HUES6 (cell line): ENCODE measurements at regions not wholly inside any gene's neighbourhood (a gene's known extent, or its start where the extent isn't known, plus 50 kb on each side); places are given as distances from the start of the nearest gene placed in this dataset.
"Not testable (repeated sequence)": the region's sequence is repeated elsewhere in the genome, so short reads cannot be mapped to it uniquely, and the experiment has no call there.

Experiments used
- H3K27ac ChIP-seq: 2 replicates; pipeline ENCODE4 v1.7.0; 2013; ENCODE audit warnings: low read depth, mild to moderate bottlenecking, low read length, inconsistent platforms
- H3K27me3 ChIP-seq: 2 replicates; pipeline ENCODE4 v1.6.1; 2013; ENCODE audit warnings: low read length; ENCODE audit not compliant: control insufficient read depth, insufficient read depth
- H3K36me3 ChIP-seq: 2 replicates; pipeline ENCODE4 v1.6.1; 2013; ENCODE audit warnings: low read length; ENCODE audit not compliant: control insufficient read depth, insufficient read depth
- H3K4me1 ChIP-seq: 2 replicates; pipeline ENCODE4 v1.6.1; 2013; ENCODE audit warnings: low read length; ENCODE audit not compliant: control insufficient read depth, insufficient read depth
- H3K4me3 ChIP-seq: 2 replicates; pipeline ENCODE4 v1.5.1; 2013; ENCODE audit warnings: low read depth, low read length
- H3K9ac ChIP-seq: one replicate; pipeline ENCODE4 v1.6.1; 2013; ENCODE audit warnings: mild to moderate bottlenecking, low read length
- H3K9me3 ChIP-seq: 2 replicates; pipeline ENCODE4 v1.6.1; 2013; ENCODE audit warnings: low read depth, low read length; ENCODE audit not compliant: control insufficient read depth, insufficient read depth

DNA sequence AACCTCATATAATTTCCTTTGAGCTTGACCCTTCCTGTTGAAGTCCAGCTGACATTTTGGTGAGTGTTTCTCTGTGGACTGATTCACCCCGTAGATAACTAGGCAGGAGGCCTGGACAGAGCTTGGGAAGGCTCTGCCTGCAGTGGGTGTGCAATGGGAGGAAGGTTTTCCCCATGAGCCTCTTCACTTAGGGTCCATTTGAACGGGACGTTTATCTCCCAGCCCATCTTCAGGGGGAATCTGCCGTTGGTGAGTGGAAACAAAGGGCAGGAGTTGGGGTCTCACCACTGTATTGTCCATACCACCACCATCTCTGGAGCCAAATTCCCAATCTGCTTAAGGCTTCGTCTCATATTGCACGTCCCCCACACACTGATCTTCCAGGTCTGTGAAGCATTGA, 825.6 kb upstream of the TPTE start:
- not testable (repeated sequence) for H3K36me3 ChIP-seq, H3K4me1 ChIP-seq, H3K27me3 ChIP-seq, H3K4me3 ChIP-seq, H3K9me3 ChIP-seq, H3K9ac ChIP-seq, H3K27ac ChIP-seq

DNA sequence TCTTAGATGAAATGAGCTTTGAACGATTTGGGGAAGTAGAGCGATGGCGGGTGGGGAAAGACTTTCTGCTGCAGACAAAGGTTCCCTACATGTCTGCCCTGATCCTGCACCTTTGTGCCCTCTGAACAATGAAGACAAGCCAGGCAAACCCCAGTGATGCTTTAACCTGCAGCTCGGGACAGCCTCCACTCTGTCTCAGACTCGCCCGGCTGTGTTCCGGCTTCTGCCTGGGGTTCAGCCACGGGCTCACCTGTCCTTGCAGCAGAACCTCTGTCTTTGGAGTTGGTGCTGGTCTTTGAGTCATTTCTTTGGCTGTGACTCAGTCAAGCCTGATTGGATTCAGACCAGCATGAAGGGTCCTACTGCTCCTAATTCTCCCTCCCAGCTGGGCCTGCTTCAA, 823.6 kb upstream of the TPTE start:
- not testable (repeated sequence) for H3K9me3 ChIP-seq, H3K4me3 ChIP-seq, H3K27ac ChIP-seq, H3K9ac ChIP-seq, H3K36me3 ChIP-seq, H3K4me1 ChIP-seq, H3K27me3 ChIP-seq

GRCh38 chr21:9705016-9705415, 816.4 kb upstream of the TPTE start:
- not testable (repeated sequence) for H3K27ac ChIP-seq, H3K9ac ChIP-seq, H3K4me1 ChIP-seq, H3K36me3 ChIP-seq, H3K27me3 ChIP-seq, H3K4me3 ChIP-seq, H3K9me3 ChIP-seq

- H3K36me3 ChIP-seq, H3K27me3 ChIP-seq, H3K4me1 ChIP-seq, H3K27ac ChIP-seq, H3K9ac ChIP-seq, H3K9me3 ChIP-seq, H3K4me3 ChIP-seq: not testable (repeated sequence)
Measured at GRCh38 chr21:9705455-9705854, 815.9 kb upstream of the TPTE start.

DNA sequence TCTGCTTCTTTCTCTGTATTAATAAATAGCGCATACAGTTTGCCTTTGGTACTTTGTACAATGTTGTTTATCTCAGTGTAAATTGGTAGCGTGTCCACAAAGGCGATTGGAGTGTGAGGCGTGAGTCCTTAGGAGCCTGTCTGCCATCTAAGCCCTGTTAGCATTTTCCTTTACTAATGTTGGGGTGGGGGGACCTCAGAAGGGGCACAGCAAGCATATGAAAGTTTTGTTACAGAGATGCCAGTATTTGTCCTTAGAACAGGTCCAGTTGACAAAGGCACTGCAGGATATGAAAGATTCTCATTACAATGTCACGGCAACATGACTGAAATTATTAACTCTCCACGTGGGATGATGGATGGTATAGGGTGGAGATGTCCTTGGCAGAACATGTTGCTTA, 796.8 kb upstream of the TPTE start:
- H3K9me3 ChIP-seq, result peaks cover 54% of the 10 kb centered on the region
- H3K4me1 ChIP-seq, H3K9ac ChIP-seq, H3K27ac ChIP-seq, H3K27me3 ChIP-seq, H3K4me3 ChIP-seq, H3K36me3 ChIP-seq: not testable (repeated sequence)

DNA sequence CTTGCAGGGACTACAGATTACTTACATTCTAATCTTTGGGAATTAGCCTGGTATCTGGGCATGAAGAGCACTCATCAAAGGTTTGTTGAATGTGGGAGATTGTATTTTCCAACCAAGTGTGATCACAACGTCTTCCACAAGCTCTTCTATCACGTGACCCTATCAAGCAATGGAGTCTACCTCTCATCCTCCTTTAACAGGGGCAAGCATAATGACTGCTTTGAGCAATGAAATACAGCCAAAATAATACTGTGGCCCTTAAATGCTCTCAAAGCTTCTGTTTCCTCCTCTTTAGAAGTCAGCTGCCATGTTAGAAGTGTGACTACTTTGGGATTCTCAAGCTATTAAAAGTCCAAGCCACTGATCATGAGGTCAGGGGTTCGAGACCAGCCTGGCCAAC, 794.2 kb upstream of the TPTE start:
- H3K9me3 ChIP-seq, result peaks cover 74% of the 10 kb centered on the region
- not testable (repeated sequence) for H3K27ac ChIP-seq

DNA sequence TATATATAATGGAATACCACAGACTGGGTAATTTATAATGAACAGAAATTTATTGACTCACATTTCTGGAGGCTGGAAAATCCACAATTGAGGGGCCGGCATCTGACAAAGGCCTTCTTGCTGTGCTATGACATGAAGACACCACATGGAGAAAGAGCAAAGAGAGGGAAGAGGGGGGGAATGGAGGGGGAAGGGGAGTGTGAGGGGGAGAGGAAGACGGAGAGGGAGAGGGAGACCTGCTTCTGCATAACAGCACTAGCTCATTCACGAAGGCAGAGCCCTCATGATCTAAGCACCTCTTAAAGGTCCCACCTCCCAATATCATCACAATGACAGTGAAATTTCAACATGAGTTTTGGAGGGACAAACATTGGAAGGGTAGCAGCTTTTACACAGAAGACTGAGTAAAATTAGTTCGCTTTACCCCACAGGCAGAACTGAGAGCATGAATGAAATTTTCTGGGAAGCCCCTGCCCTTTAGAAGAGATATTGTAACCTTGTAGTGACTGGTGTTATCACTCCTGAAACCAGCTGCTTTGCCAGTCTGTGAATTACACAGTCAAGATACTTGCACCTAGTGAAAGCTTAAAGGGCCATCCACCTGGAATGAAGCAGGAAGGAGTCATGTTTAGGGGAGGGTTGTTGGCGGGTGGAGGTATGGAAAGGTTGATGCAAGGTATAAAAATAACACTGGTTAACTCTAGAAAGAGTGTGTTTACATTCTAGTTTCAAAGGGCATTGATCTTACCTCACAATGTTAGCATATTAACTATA, 793.0 kb upstream of the TPTE start:
- H3K36me3 ChIP-seq, H3K27me3 ChIP-seq, H3K4me3 ChIP-seq, H3K4me1 ChIP-seq, H3K27ac ChIP-seq, H3K9ac ChIP-seq: not testable (repeated sequence)
- H3K9me3 ChIP-seq, result peaks cover 73% of the 10 kb centered on the region

More for the DNA sequence above, 794.2 kb upstream of the TPTE start:
- H3K9ac ChIP-seq, H3K27me3 ChIP-seq, H3K4me3 ChIP-seq, H3K4me1 ChIP-seq, H3K36me3 ChIP-seq: not testable (repeated sequence)

- Histone ChIP-seq H3K9me3 (peaks cover 74% of the 10 kb centered on the region), H3K4me1 (no peaks in the 10 kb centered on the region), H3K9ac (no peak overlapping the region), H3K36me3 (no peaks in the 10 kb centered on the region), H3K27ac (no peak overlapping the region), H3K27me3 (no peaks in the 10 kb centered on the region), H3K4me3 (no peak overlapping the region)
Measured at GRCh38 chr21:9730866-9731265, 790.5 kb upstream of the TPTE start.

GRCh38 chr21:9731317-9731716, 790.1 kb upstream of the TPTE start:
- not testable (repeated sequence) for H3K4me1 ChIP-seq, H3K27me3 ChIP-seq, H3K9ac ChIP-seq, H3K36me3 ChIP-seq, H3K27ac ChIP-seq, H3K4me3 ChIP-seq
- peaks cover 76% of the 10 kb centered on the region for H3K9me3 ChIP-seq

- H3K36me3 ChIP-seq, H3K4me3 ChIP-seq, H3K27me3 ChIP-seq, H3K4me1 ChIP-seq, H3K9ac ChIP-seq, H3K27ac ChIP-seq: not testable (repeated sequence)
- peaks cover 78% of the 10 kb centered on the region for H3K9me3 ChIP-seq
Measured at GRCh38 chr21:9732605-9733004, 788.8 kb upstream of the TPTE start.

DNA sequence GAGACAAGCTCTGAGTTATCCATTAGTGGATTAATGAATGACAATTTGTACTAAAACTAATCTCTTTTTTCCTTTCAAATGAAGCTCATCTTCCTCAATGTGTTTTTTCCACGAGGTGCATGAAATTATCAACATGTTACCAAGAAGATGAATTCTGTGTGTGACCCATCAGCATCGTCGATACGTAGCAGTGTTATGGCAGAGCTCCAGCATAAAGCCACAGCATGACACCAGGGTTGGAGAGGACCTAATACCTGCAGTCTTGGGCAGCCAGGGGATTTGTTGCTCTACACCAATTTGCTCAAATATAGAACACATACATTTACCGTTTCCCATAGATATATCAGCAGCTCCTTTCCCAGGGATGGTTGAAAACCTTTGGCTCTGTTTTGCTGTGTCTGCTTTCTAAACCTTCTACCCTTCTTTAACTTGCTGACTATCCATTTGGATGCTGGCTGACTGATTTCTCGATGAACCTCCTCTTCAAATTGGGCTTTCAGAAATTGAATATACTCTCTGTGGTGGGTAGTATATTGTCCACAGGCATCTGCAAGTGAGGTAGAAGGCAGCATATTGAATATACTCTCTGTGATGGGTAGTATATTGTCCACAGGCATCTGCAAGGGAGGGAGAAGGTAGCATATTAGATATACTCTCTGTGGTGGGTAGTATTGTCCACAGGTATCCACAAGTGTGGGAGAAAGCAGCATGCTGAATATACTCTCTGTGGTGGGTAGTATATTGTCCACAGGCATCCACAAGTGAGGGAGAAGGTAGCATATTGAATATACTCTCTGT, 787.4 kb upstream of the TPTE start:
- H3K4me3 ChIP-seq, result not testable (repeated sequence)
- H3K9me3 ChIP-seq, result peaks cover 83% of the 10 kb centered on the region

More for the DNA sequence above, 787.4 kb upstream of the TPTE start:
- not testable (repeated sequence) for H3K9ac ChIP-seq, H3K27me3 ChIP-seq, H3K4me1 ChIP-seq, H3K36me3 ChIP-seq, H3K27ac ChIP-seq
